ENCODE measurements at regions not wholly inside any gene's neighbourhood (a gene's known extent, or its start where the extent isn't known, plus 50 kb on each side); places are given as distances from the start of the nearest gene placed in this dataset.

DNA sequence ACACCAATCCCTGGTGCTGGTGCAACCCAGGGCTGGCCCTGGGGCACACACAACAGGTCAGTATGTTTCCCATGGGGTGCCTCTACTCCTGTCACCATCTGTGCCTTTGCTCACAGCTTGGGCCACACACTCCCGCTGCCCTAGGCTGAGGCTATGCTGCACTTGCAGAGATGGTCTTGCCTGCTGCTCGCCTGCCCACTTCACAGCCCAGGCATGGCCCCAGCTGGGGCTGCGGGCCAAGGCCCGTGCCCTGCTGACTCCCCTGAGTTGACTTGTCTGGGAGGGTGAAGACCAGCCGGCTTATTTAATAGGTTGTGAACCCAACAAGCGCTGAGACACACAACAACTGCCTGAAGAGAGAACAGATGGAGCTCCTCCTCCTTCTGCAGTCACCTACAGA is 184.1 kb downstream of the ZNF33B start:
- no peaks in the 10 kb centered on the region for H3K27me3 ChIP-seq (ENCODE audit: insufficient read depth, low read length)
- no peak overlapping the region for H3K4me2 ChIP-seq (ENCODE audit: low read length)
- POLR2A ChIA-PET: no interaction called here
- no peak overlapping the region for H3K27ac ChIP-seq (ENCODE audit: low read depth, low read length)
- no peak overlapping the region for H3K4me3 ChIP-seq (replicated peaks in 1 of 2; ENCODE audit: low read depth in 1 of 2, low read length in 2 of 2)
- H3K9me2 ChIP-seq (ENCODE audit: insufficient read depth): no peaks in the 10 kb centered on the region
- intact Hi-C loops (cut with micrococcal nuclease): loop anchor here (5.0 kb wide), 1 partner anchor 52 kb away; no protein-coding TSS in a partner anchor
- ATAC-seq (no peak), DNase-seq (ENCODE audit: low read depth, low spot score) (no peak)
- RAD21 ChIA-PET (ENCODE audit: low non-redundant PET in 1 of 2, low total read pairs in 2 of 2, uncharacterized antibody in 2 of 2, unreplicated experiment in 2 of 2): no interaction called here
- TF ChIP-seq POLR2AphosphoS5 (IDR thresholded peaks at IDR 0.05; ENCODE audit: low read depth, low read length) (no peak), JUND (IDR thresholded peaks at IDR 0.05) (no peak), EZH2phosphoT487 (IDR thresholded peaks at IDR 0.05; ENCODE audit: borderline replicate concordance) (no peak), SRF (IDR thresholded peaks at IDR 0.05; ENCODE audit: low read depth) (no peak), POLR2A (IDR thresholded peaks at IDR 0.05; ENCODE audit: borderline replicate concordance, extremely low read depth, insufficient read depth, insufficient read length) (no peak), CTCF (IDR thresholded peaks at IDR 0.05 in 2 of 3, conservative IDR thresholded peaks at IDR 0.05 in 1 of 3; ENCODE audit: borderline replicate concordance in 1 of 3, insufficient read depth in 1 of 3, low read depth in 2 of 3, low read length in 2 of 3) (no peak), YY1 (IDR thresholded peaks at IDR 0.05; ENCODE audit: extremely low read depth, insufficient replicate concordance, low read depth, low read length) (no peak), ELF1 (IDR thresholded peaks at IDR 0.05; ENCODE audit: borderline replicate concordance, low read depth) (no peak), SIN3A (IDR thresholded peaks at IDR 0.05; ENCODE audit: low read depth) (no peak), TCF7L2 (IDR thresholded peaks at IDR 0.05; ENCODE audit: borderline replicate concordance, extremely low read depth, insufficient read depth, insufficient read length) (no peak), EZH2 (IDR thresholded peaks at IDR 0.05) (no peak), CBX3 (IDR thresholded peaks at IDR 0.05; ENCODE audit: low read depth) (no peak), CEBPB (IDR thresholded peaks at IDR 0.05; ENCODE audit: low read depth) (no peak), ZNF274 (IDR thresholded peaks at IDR 0.05; ENCODE audit: low read depth, low read length) (no peak), EGR1 (IDR thresholded peaks at IDR 0.05; ENCODE audit: low read depth) (no peak), FOSL1 (IDR thresholded peaks at IDR 0.05; ENCODE audit: low read depth) (no peak)
- TF ChIP-seq, protein P1, sequence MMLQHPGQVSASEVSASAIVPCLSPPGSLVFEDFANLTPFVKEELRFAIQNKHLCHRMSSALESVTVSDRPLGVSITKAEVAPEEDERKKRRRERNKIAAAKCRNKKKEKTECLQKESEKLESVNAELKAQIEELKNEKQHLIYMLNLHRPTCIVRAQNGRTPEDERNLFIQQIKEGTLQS (IDR thresholded peaks at IDR 0.05): no peak
- TF ChIP-seq, protein P2, sequence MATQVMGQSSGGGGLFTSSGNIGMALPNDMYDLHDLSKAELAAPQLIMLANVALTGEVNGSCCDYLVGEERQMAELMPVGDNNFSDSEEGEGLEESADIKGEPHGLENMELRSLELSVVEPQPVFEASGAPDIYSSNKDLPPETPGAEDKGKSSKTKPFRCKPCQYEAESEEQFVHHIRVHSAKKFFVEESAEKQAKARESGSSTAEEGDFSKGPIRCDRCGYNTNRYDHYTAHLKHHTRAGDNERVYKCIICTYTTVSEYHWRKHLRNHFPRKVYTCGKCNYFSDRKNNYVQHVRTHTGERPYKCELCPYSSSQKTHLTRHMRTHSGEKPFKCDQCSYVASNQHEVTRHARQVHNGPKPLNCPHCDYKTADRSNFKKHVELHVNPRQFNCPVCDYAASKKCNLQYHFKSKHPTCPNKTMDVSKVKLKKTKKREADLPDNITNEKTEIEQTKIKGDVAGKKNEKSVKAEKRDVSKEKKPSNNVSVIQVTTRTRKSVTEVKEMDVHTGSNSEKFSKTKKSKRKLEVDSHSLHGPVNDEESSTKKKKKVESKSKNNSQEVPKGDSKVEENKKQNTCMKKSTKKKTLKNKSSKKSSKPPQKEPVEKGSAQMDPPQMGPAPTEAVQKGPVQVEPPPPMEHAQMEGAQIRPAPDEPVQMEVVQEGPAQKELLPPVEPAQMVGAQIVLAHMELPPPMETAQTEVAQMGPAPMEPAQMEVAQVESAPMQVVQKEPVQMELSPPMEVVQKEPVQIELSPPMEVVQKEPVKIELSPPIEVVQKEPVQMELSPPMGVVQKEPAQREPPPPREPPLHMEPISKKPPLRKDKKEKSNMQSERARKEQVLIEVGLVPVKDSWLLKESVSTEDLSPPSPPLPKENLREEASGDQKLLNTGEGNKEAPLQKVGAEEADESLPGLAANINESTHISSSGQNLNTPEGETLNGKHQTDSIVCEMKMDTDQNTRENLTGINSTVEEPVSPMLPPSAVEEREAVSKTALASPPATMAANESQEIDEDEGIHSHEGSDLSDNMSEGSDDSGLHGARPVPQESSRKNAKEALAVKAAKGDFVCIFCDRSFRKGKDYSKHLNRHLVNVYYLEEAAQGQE (IDR thresholded peaks at IDR 0.05; ENCODE audit: low read depth): no peak
- no peak overlapping the region for H3K9ac ChIP-seq (ENCODE audit: low read length)
- no peaks in the 10 kb centered on the region for H3K79me2 ChIP-seq (ENCODE audit: insufficient read depth, low read length)
- no peaks in the 10 kb centered on the region for H3K4me1 ChIP-seq (ENCODE audit: control insufficient read depth in 1 of 2, insufficient read depth in 2 of 2, low read length in 2 of 2)
- no peak overlapping the region for H2AFZ ChIP-seq (ENCODE audit: low read depth, low read length, poor library complexity, severe bottlenecking)
- CTCF ChIA-PET: no interaction called here
- no TSS peak for BruUV-seq (replicated peaks)
- H3K36me3 ChIP-seq (ENCODE audit: control insufficient read depth in 1 of 2, insufficient read depth in 2 of 2, low read length in 2 of 2): no peaks in the 10 kb centered on the region
- H3K9me3 ChIP-seq (ENCODE audit: control insufficient read depth in 1 of 2, insufficient read depth in 1 of 2, low read depth in 1 of 2, low read length in 2 of 2): no peaks in the 10 kb centered on the region
- no peaks in the 10 kb centered on the region for H4K20me1 ChIP-seq (ENCODE audit: insufficient read depth)
